Panc1 (cell line): ENCODE measurements at regions not wholly inside any gene's neighbourhood (a gene's known extent, or its start where the extent isn't known, plus 50 kb on each side); places are given as distances from the start of the nearest gene placed in this dataset.

Experiments
- ATAC-seq: fragments of 200-7000 bp; cut with Tn5 transposase; 2 replicates; pipeline ENCODE4 v1.9.1; 2020; ENCODE audit warnings: mild to moderate bottlenecking, moderate library complexity
- BruUV-seq: library from RNA; stranded (reverse); fragments of 400-500 nt; replicated peaks from 2 replicates; lab custom pipeline; 2021; lab: Mats Ljungman, UMichigan
- CTCF ChIA-PET: fragments of 300-600 bp; sonication (Branson Sonifier 250); formaldehyde crosslinking; loops from one replicate; lab custom pipeline; 2022; ENCODE audit warnings: antibody characterized with exemption; lab: Charles Lee
- POLR2A ChIA-PET: fragments of 300-600 bp; sonication (Branson Sonifier 250); formaldehyde crosslinking; loops from one replicate; lab custom pipeline; 2022; ENCODE audit warnings: antibody characterized with exemption; lab: Charles Lee
- DNase-seq: peaks from one replicate; pipeline ENCODE4 v3.0.0-alpha.2; 2010; ENCODE audit warnings: low read depth, low spot score
- H3K27ac ChIP-seq: 2 replicates; pipeline ENCODE4 v1.5.1; 2011; ENCODE audit warnings: mild to moderate bottlenecking, low read length, inconsistent platforms
- H3K27me3 ChIP-seq: fragments of 200-500 bp; sonication (Bioruptor generic); 2 replicates; pipeline ENCODE4 v1.6.0; 2014; ENCODE audit warnings: low read length, inconsistent platforms; ENCODE audit not compliant: control insufficient read depth, insufficient read depth
- H3K36me3 ChIP-seq: fragments of 200-500 bp; sonication (Bioruptor generic); 2 replicates; pipeline ENCODE4 v1.5.1; 2014; ENCODE audit warnings: inconsistent platforms, mild to moderate bottlenecking, low read length, moderate library complexity; ENCODE audit not compliant: control insufficient read depth, insufficient read depth
- H3K4me1 ChIP-seq: 2 replicates; pipeline ENCODE4 v1.5.1; 2011; ENCODE audit warnings: inconsistent platforms, mild to moderate bottlenecking, low read length, moderate library complexity; ENCODE audit not compliant: control insufficient read depth, insufficient read depth
- H3K4me3 ChIP-seq, 2 experiments: 2 replicates each; pipeline ENCODE4 v1.5.1; 2011 to 2012; ENCODE audit warnings: low read depth in 2 of 2, low read length in 2 of 2, mild to moderate bottlenecking in 2 of 2, inconsistent platforms in 1 of 2, moderate library complexity in 1 of 2
- H3K9me3 ChIP-seq: fragments of 200-500 bp; sonication (Bioruptor generic); 2 replicates; pipeline ENCODE4 v1.5.1; 2014; ENCODE audit warnings: low read depth, mild to moderate bottlenecking, inconsistent platforms, low read length, moderate library complexity; ENCODE audit not compliant: control insufficient read depth, insufficient read depth
- POLR2AphosphoS5 ChIP-seq: IDR thresholded peaks from 2 replicates; pipeline ENCODE4 v1.6.1; 2012; ENCODE audit warnings: mild to moderate bottlenecking, low read depth, low read length, moderate library complexity
- SIN3A ChIP-seq: IDR thresholded peaks from 2 replicates; pipeline ENCODE4 v1.6.1; 2012; ENCODE audit warnings: low read depth, mild to moderate bottlenecking, low read length, moderate library complexity, borderline replicate concordance; ENCODE audit not compliant: insufficient read depth
- TCF7L2 ChIP-seq: IDR thresholded peaks from 2 replicates; pipeline ENCODE4 v1.6.1; 2011; ENCODE audit warnings: mild to moderate bottlenecking, low read depth, low read length, inconsistent platforms
- in situ Hi-C: cut with HindIII; loops from 2 replicates; pipeline ENCODE4 v1.10.0; 2016; ENCODE audit warnings: low sequenced_read_pairs, low pct_unique_long_range_greater_than_20kb
- intact Hi-C: fragments of 100-400 bp; cut with micrococcal nuclease; formaldehyde crosslinking; loops from one replicate; pipeline ENCODE4 v1.10.0; 2022; ENCODE audit not compliant: unreplicated experiment
- TF ChIP-seq, protein P1 (sequence below), 2 experiments: IDR thresholded peaks; 2 replicates each; pipeline ENCODE4 v1.6.1; 2011 to 2012; ENCODE audit warnings: low read depth in 2 of 2, control low read depth in 1 of 2, low read length in 1 of 2, mild to moderate bottlenecking in 1 of 2, moderate library complexity in 1 of 2; ENCODE audit not compliant: insufficient read depth in 1 of 2
- TF ChIP-seq, protein P2 (sequence below): fragments of 450-650 bp; IDR thresholded peaks from 2 replicates; pipeline ENCODE4 v1.5.1; 2017; ENCODE audit warnings: mild to moderate bottlenecking

DNA sequence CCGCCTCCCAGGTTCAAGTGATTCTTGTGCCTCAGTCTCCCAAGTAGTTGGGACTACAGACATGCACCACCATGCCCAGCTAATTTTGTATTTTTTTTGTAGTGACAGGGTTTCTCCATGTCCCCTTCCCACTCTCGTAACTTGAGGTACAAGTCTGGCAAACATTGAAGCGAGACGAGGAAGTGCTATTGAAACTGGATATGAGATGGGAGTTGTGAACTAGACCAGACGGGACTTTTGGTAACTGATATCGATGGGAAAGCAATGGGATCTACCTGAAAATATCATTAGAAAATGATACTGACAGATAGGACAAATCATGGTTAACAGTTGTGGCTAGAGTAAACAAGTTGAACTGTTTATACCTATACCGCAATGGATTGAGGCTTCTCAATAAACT, 95.2 kb upstream of the TRABD2B start:
- no peak for TF ChIP-seq TCF7L2
- in situ Hi-C loops (no loop called here), intact Hi-C loops (loop anchor here (5.0 kb wide), 1 partner anchor 110 kb away; no protein-coding TSS in a partner anchor)
- no peak overlapping the region for H3K27ac ChIP-seq
- no peaks in the 10 kb centered on the region for H3K4me1 ChIP-seq
- H3K36me3 ChIP-seq: no peaks in the 10 kb centered on the region
- DNase-seq (no peak), ATAC-seq (no peak)
- POLR2A ChIA-PET: no interaction called here
- CTCF ChIA-PET: no interaction called here
- H3K9me3 ChIP-seq: no peaks in the 10 kb centered on the region
- H3K27me3 ChIP-seq: peaks cover 15% of the 10 kb centered on the region
- H3K4me3 ChIP-seq: no peak overlapping the region
- BruUV-seq: no TSS peak

DNA sequence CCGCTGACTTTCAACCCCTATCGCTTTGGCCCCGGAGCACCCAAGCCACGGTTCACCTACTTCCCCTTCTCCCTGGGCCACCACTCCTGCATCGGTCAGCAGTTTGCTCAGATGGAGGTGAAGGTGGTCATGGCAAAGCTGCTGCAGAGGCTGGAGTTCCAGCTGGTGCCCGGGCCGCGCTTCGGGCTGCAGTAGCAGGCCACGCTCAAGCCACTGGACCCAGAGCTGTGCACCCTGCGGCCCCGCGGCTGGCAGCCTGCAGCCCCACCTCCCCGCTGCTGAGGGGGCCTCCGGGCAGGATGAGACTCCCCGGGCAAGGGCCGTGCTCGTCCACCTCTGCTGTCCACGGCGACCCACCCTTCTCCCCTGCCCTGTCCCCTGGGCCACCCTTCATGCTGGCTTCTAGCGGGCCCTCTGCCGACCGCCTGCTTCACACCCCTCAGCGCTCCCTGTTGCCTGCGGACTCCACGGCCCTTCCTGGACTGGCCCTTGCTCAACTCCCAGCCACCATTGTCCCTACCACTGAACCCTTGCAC, 92.2 kb upstream of the TRABD2B start:
- no TSS peak for BruUV-seq
- Histone ChIP-seq H3K9me3 (no peaks in the 10 kb centered on the region), H3K27me3 (peaks cover 15% of the 10 kb centered on the region), H3K36me3 (no peaks in the 10 kb centered on the region), H3K27ac (no peak overlapping the region), H3K4me1 (no peaks in the 10 kb centered on the region), H3K4me3 (no peak overlapping the region)
- in situ Hi-C loops: no loop called here
- POLR2A ChIA-PET: no interaction called here
- CTCF ChIA-PET: interaction anchor here (0.7 kb wide), 1 partner anchor 86 kb away, joined by 3 read pairs; no protein-coding TSS in a partner anchor
- no peak for DNase-seq
- intact Hi-C loops: no loop called here
- no peak for ATAC-seq
- TF ChIP-seq TCF7L2 (no peak), SIN3A (no peak), POLR2AphosphoS5 (no peak)
- TF ChIP-seq, protein P1, sequence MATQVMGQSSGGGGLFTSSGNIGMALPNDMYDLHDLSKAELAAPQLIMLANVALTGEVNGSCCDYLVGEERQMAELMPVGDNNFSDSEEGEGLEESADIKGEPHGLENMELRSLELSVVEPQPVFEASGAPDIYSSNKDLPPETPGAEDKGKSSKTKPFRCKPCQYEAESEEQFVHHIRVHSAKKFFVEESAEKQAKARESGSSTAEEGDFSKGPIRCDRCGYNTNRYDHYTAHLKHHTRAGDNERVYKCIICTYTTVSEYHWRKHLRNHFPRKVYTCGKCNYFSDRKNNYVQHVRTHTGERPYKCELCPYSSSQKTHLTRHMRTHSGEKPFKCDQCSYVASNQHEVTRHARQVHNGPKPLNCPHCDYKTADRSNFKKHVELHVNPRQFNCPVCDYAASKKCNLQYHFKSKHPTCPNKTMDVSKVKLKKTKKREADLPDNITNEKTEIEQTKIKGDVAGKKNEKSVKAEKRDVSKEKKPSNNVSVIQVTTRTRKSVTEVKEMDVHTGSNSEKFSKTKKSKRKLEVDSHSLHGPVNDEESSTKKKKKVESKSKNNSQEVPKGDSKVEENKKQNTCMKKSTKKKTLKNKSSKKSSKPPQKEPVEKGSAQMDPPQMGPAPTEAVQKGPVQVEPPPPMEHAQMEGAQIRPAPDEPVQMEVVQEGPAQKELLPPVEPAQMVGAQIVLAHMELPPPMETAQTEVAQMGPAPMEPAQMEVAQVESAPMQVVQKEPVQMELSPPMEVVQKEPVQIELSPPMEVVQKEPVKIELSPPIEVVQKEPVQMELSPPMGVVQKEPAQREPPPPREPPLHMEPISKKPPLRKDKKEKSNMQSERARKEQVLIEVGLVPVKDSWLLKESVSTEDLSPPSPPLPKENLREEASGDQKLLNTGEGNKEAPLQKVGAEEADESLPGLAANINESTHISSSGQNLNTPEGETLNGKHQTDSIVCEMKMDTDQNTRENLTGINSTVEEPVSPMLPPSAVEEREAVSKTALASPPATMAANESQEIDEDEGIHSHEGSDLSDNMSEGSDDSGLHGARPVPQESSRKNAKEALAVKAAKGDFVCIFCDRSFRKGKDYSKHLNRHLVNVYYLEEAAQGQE (IDR thresholded peaks at IDR 0.05; ENCODE audit: insufficient read depth in 1 of 2, low read depth in 2 of 2, low read length in 1 of 2): no peak
- TF ChIP-seq, protein P2, sequence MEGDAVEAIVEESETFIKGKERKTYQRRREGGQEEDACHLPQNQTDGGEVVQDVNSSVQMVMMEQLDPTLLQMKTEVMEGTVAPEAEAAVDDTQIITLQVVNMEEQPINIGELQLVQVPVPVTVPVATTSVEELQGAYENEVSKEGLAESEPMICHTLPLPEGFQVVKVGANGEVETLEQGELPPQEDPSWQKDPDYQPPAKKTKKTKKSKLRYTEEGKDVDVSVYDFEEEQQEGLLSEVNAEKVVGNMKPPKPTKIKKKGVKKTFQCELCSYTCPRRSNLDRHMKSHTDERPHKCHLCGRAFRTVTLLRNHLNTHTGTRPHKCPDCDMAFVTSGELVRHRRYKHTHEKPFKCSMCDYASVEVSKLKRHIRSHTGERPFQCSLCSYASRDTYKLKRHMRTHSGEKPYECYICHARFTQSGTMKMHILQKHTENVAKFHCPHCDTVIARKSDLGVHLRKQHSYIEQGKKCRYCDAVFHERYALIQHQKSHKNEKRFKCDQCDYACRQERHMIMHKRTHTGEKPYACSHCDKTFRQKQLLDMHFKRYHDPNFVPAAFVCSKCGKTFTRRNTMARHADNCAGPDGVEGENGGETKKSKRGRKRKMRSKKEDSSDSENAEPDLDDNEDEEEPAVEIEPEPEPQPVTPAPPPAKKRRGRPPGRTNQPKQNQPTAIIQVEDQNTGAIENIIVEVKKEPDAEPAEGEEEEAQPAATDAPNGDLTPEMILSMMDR: no peak

DNA sequence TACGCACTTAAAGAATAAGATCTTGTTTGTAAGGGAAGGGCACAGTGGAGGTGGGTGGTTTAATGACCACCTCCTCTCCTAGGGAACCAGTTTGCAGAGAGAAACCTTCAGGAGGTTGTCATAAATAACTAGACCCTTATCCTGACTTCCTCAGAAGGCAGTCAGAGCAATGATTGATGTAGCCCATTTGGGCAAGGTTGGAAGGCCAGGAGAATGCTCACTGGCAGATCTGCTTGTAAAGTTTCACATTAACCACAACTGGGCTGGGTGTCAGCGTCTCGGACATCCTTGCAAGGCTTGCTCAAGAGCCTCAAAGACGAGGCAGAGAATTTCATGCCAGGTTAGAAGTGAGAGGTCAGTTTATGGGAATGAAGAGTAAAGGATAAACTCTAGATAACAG, 87.6 kb upstream of the TRABD2B start:
- ATAC-seq (no peak), DNase-seq (no peak)
- no TSS peak for BruUV-seq
- H3K36me3 ChIP-seq: no peaks in the 10 kb centered on the region
- CTCF ChIA-PET: no interaction called here
- POLR2A ChIA-PET: no interaction called here
- no peaks in the 10 kb centered on the region for H3K4me1 ChIP-seq
- H3K27me3 ChIP-seq: peaks cover 2% of the 10 kb centered on the region; the same call in 1 of the 2 replicates
- intact Hi-C loops (no loop called here), in situ Hi-C loops (no loop called here)
- no peak overlapping the region for H3K27ac ChIP-seq
- H3K4me3 ChIP-seq: no peak overlapping the region
- TF ChIP-seq SIN3A: no peak
- TF ChIP-seq, protein P1 (IDR thresholded peaks at IDR 0.05; ENCODE audit: insufficient read depth in 1 of 2, low read depth in 2 of 2, low read length in 1 of 2): no peak
- no peak for TF ChIP-seq POLR2AphosphoS5
- no peak for TF ChIP-seq TCF7L2
- TF ChIP-seq, protein P2: no peak
- no peaks in the 10 kb centered on the region for H3K9me3 ChIP-seq
